ENCODE measurements at regions not wholly inside any gene's neighbourhood (a gene's known extent, or its start where the extent isn't known, plus 50 kb on each side); places are given as distances from the start of the nearest gene placed in this dataset.

DNA sequence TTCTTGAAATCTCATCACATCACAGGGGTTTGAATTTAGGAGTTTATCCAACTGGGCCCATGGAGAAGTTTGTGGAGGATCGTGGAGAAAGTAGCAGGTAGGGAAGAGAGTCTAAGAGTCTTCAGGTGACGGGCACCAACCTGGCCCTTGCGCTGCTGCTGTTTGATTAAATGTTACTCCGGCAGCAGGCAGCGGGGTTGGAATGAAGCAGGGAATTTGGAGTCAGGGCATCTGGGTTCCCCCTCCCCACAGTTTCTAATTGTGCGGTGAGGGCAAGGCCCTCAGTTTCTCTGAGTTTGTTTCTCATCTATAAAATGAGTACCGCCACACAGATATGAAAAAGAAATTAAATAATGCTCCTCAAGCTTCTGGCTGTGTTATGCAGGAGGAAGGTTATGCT lies 182.9 kb upstream of the RGMA start:
- TF ChIP-seq TRIM24 (IDR thresholded peaks at IDR 0.05): no peak
- TF ChIP-seq TAF9B (IDR thresholded peaks at IDR 0.05; ENCODE audit: partially characterized antibody): no peak
- TF ChIP-seq TBL1XR1 (IDR thresholded peaks at IDR 0.05; ENCODE audit: low read length in 2 of 2): no peak
- no peak for TF ChIP-seq ZNF184 (CRISPR knock-in tag; IDR thresholded peaks at IDR 0.05)
- TF ChIP-seq HDAC2 (IDR thresholded peaks at IDR 0.05): no peak
- TF ChIP-seq GABPA (tag; conservative IDR thresholded peaks at IDR 0.05; ENCODE audit: low read depth): no peak
- TF ChIP-seq TAF7 (tag; IDR thresholded peaks at IDR 0.05): no peak

Data from K562 (cell line).